H9 (cell line): ENCODE measurements at regions not wholly inside any gene's neighbourhood (a gene's known extent, or its start where the extent isn't known, plus 50 kb on each side); places are given as distances from the start of the nearest gene placed in this dataset.
A peak's percentile ranks its signal among the peaks of the same experiment; 100 is the strongest.

ENCODE experiments used
- DNase-seq: peaks from one replicate; pipeline ENCODE4 v3.0.0-alpha.2; 2017
- H2AFZ ChIP-seq: one replicate; pipeline ENCODE4 v1.6.1; 2013; ENCODE audit warnings: mild to moderate bottlenecking, low read length, control low read depth, moderate library complexity
- H2AK5ac ChIP-seq: 2 replicates; pipeline ENCODE4 v1.6.1; 2013; ENCODE audit warnings: low read length, control low read depth, mixed read lengths; ENCODE audit not compliant: insufficient read length
- H2BK120ac ChIP-seq: one replicate; pipeline ENCODE4 v1.6.1; 2013; ENCODE audit warnings: low read depth, mild to moderate bottlenecking, low read length, control low read depth, inconsistent platforms; ENCODE audit not compliant: poor library complexity, severe bottlenecking
- H2BK12ac ChIP-seq: 2 replicates; pipeline ENCODE4 v1.6.1; 2013; ENCODE audit warnings: low read length, control low read depth, mixed read lengths, low read depth; ENCODE audit not compliant: insufficient read length
- H2BK15ac ChIP-seq: 2 replicates; pipeline ENCODE4 v1.6.1; 2013; ENCODE audit warnings: low read depth, low read length, control low read depth
- H2BK20ac ChIP-seq: one replicate; pipeline ENCODE4 v1.6.1; 2013; ENCODE audit warnings: low read depth, mild to moderate bottlenecking, low read length, control low read depth, inconsistent platforms; ENCODE audit not compliant: poor library complexity, severe bottlenecking
- H2BK5ac ChIP-seq: 2 replicates; pipeline ENCODE4 v1.6.1; 2013; ENCODE audit warnings: low read length, control low read depth, mixed read lengths; ENCODE audit not compliant: insufficient read length
- H3K14ac ChIP-seq: 2 replicates; pipeline ENCODE4 v1.6.1; 2013; ENCODE audit warnings: low read length, control low read depth; ENCODE audit not compliant: insufficient read depth
- H3K18ac ChIP-seq: 2 replicates; pipeline ENCODE4 v1.6.1; 2013; ENCODE audit warnings: low read depth, mild to moderate bottlenecking, mixed read lengths, low read length, control low read depth; ENCODE audit not compliant: insufficient read length
- H3K23ac ChIP-seq: 2 replicates; pipeline ENCODE4 v1.6.1; 2013; ENCODE audit warnings: low read length, control low read depth, mixed read lengths, low read depth; ENCODE audit not compliant: insufficient read length
- H3K23me2 ChIP-seq: 2 replicates; pipeline ENCODE4 v1.6.1; 2013; ENCODE audit warnings: low read depth, mild to moderate bottlenecking, mixed read lengths, low read length, control low read depth; ENCODE audit not compliant: insufficient read length, poor library complexity, severe bottlenecking
- H3K27ac ChIP-seq: 2 replicates; pipeline ENCODE4 v1.5.1; 2013; ENCODE audit warnings: low read length, control low read depth, mixed read lengths, low read depth; ENCODE audit not compliant: insufficient read length
- H3K27me3 ChIP-seq: 2 replicates; pipeline ENCODE4 v1.6.1; 2013; ENCODE audit warnings: low read length, control low read depth, inconsistent platforms; ENCODE audit not compliant: insufficient read depth
- H3K4ac ChIP-seq: 2 replicates; pipeline ENCODE4 v1.6.1; 2013; ENCODE audit warnings: low read depth, mild to moderate bottlenecking, control low read depth, inconsistent platforms, low read length, moderate library complexity
- H3K4me1 ChIP-seq: 2 replicates; pipeline ENCODE4 v1.6.1; 2013; ENCODE audit warnings: low read length, control low read depth, inconsistent platforms; ENCODE audit not compliant: insufficient read depth
- H3K4me2 ChIP-seq: 2 replicates; pipeline ENCODE4 v1.6.1; 2013; ENCODE audit warnings: low read length, control low read depth, mixed read lengths; ENCODE audit not compliant: insufficient read length, insufficient read depth
- H3K56ac ChIP-seq: 2 replicates; pipeline ENCODE4 v1.6.1; 2013; ENCODE audit warnings: low read depth, mild to moderate bottlenecking, mixed read lengths, low read length, control low read depth; ENCODE audit not compliant: insufficient read length
- H3K79me1 ChIP-seq: 2 replicates; pipeline ENCODE4 v1.6.1; 2013; ENCODE audit warnings: low read depth, mild to moderate bottlenecking, moderate library complexity, low read length, control low read depth, inconsistent platforms; ENCODE audit not compliant: insufficient read depth, poor library complexity, severe bottlenecking
- H3K79me2 ChIP-seq: 2 replicates; pipeline ENCODE4 v1.6.1; 2013; ENCODE audit warnings: low read length, control low read depth, inconsistent platforms; ENCODE audit not compliant: insufficient read depth
- H3K9ac ChIP-seq: 2 replicates; pipeline ENCODE4 v1.6.1; 2013; ENCODE audit warnings: low read length, control low read depth, mixed read lengths; ENCODE audit not compliant: insufficient read length; ENCODE audit errors: extremely low read depth
- H3K9me3 ChIP-seq: one replicate; pipeline ENCODE4 v1.6.1; 2013; ENCODE audit warnings: low read depth, low read length, inconsistent platforms; ENCODE audit not compliant: control insufficient read depth
- H3T11ph ChIP-seq: one replicate; pipeline ENCODE4 v1.6.1; 2013; ENCODE audit warnings: mild to moderate bottlenecking, low read length, control low read depth, inconsistent platforms
- H4K20me1 ChIP-seq: one replicate; pipeline ENCODE4 v1.6.1; 2013; ENCODE audit not compliant: control insufficient read depth, insufficient read length, insufficient read depth
- H4K5ac ChIP-seq: 2 replicates; pipeline ENCODE4 v1.6.1; 2013; ENCODE audit warnings: low read depth, mild to moderate bottlenecking, mixed read lengths, low read length, control low read depth; ENCODE audit not compliant: insufficient read length
- H4K8ac ChIP-seq: replicated peaks from 2 replicates; pipeline ENCODE4 v1.6.1; 2013; ENCODE audit warnings: low read length, control low read depth, mixed read lengths, low read depth; ENCODE audit not compliant: insufficient read length
- H4K91ac ChIP-seq: 2 replicates; pipeline ENCODE4 v1.6.1; 2013; ENCODE audit warnings: low read depth, mild to moderate bottlenecking, moderate library complexity, mixed read lengths, low read length, control low read depth; ENCODE audit not compliant: insufficient read length
- H3K27ac Mint-ChIP-seq, 3 experiments: 2 replicates in 2 of 3; 3 replicates in 1 of 3; pipeline ENCODE4 v1.8.0; 2020 to 2021; ENCODE audit warnings: mixed read lengths in 3 of 3, mild to moderate bottlenecking in 1 of 3, moderate library complexity in 1 of 3
- H3K27me3 Mint-ChIP-seq: 2 replicates; pipeline ENCODE4 v1.8.0; 2021; ENCODE audit warnings: low read depth, mild to moderate bottlenecking, moderate library complexity, mixed read lengths
- H3K36me3 Mint-ChIP-seq, 3 experiments: 2 replicates in 2 of 3; 3 replicates in 1 of 3; pipeline ENCODE4 v1.8.0; 2020 to 2021; ENCODE audit warnings: low read depth in 3 of 3, mixed read lengths in 3 of 3; ENCODE audit not compliant: insufficient read depth in 1 of 3
- H3K4me1 Mint-ChIP-seq, 2 experiments: 2 replicates each; pipeline ENCODE4 v1.8.0; 2020; ENCODE audit warnings: mixed read lengths in 2 of 2
- H3K4me3 Mint-ChIP-seq, 2 experiments: 2 replicates in 1 of 2; 3 replicates in 1 of 2; pipeline ENCODE4 v1.8.0; 2020 to 2021; ENCODE audit warnings: mild to moderate bottlenecking in 2 of 2, mixed read lengths in 2 of 2, moderate library complexity in 1 of 2
- H3K9me3 Mint-ChIP-seq, 2 experiments: 2 replicates in 1 of 2; 3 replicates in 1 of 2; pipeline ENCODE4 v1.8.0; 2020; ENCODE audit warnings: mild to moderate bottlenecking in 2 of 2, mixed read lengths in 2 of 2, moderate library complexity in 1 of 2
- WGBS: extraction: QIAGEN DNeasy Blood & Tissue Kit; methylation state at CpG from one replicate; pipeline ENCODE4 v1.1.7; 2013; ENCODE audit warnings: missing lambda C conversion rate, low lambda C conversion rate, mixed read lengths; ENCODE audit not compliant: insufficient read length; ENCODE audit errors: extremely low coverage; 5-methylcytosine and 5-hydroxymethylcytosine counted together
- TF ChIP-seq, protein P1 (sequence below): fragments of 200-600 bp; sonication (generic); conservative IDR thresholded peaks from 3 replicates; pipeline ENCODE4 v1.8.0; 2021; ENCODE audit warnings: antibody characterized with exemption, mild to moderate bottlenecking

DNA sequence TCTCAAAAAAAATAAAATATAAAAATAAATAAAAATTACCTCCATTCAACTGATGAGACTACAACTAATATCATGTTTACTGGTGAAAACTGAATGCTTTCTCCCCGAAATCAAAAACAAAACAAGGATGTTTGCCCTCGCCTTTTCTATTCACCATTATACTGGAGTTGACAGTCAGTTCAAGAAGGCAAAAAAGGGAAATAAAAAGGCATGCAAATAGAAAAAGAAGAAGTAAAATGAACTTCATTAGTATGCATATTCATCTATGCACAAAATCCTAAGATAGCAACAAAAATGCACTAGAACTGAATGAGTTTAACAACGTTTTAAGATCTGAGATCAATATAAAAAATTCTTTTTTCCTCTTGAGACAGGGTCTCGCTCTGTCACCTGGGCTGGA is 72.7 kb upstream of the FAM174B start:
- Histone ChIP-seq H4K91ac (no peak overlapping the region), H3K23me2 (no peaks in the 10 kb centered on the region), H2AFZ (no peak overlapping the region), H2BK120ac (no peak overlapping the region), H2BK12ac (no peak overlapping the region), H2BK15ac (no peak overlapping the region), H3K9ac (no peak overlapping the region), H3K23ac (no peak overlapping the region), H3K27me3 (no peaks in the 10 kb centered on the region), H3K27ac (no peak overlapping the region), H3K56ac (no peak overlapping the region), H3K14ac (no peak overlapping the region), H4K20me1 (no peaks in the 10 kb centered on the region), H3T11ph (no peak overlapping the region), H3K9me3 (no peaks in the 10 kb centered on the region), H2AK5ac (no peak overlapping the region), H2BK20ac (no peak overlapping the region), H4K5ac (no peak overlapping the region), H2BK5ac (no peak overlapping the region), H3K4me1 (no peaks in the 10 kb centered on the region), H3K79me1 (no peaks in the 10 kb centered on the region), H4K8ac (no peak overlapping the region), H3K79me2 (no peaks in the 10 kb centered on the region), H3K18ac (no peak overlapping the region), H3K4ac (no peak overlapping the region), H3K4me2 (no peak overlapping the region)
- H3K36me3 Mint-ChIP-seq, result peaks cover 0 to 2% (median 0%) of the 10 kb centered on the region in 3 experiments; a peak in 3 of 7 replicates
- TF ChIP-seq, protein P1, sequence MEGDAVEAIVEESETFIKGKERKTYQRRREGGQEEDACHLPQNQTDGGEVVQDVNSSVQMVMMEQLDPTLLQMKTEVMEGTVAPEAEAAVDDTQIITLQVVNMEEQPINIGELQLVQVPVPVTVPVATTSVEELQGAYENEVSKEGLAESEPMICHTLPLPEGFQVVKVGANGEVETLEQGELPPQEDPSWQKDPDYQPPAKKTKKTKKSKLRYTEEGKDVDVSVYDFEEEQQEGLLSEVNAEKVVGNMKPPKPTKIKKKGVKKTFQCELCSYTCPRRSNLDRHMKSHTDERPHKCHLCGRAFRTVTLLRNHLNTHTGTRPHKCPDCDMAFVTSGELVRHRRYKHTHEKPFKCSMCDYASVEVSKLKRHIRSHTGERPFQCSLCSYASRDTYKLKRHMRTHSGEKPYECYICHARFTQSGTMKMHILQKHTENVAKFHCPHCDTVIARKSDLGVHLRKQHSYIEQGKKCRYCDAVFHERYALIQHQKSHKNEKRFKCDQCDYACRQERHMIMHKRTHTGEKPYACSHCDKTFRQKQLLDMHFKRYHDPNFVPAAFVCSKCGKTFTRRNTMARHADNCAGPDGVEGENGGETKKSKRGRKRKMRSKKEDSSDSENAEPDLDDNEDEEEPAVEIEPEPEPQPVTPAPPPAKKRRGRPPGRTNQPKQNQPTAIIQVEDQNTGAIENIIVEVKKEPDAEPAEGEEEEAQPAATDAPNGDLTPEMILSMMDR, result no peak
- peak overlapping the region in 1 of 3 experiments; percentile 55; a peak in 1 of 7 replicates for H3K27ac Mint-ChIP-seq
- H3K27me3 Mint-ChIP-seq, result no peaks in the 10 kb centered on the region
- no CpG with 5 or more reads among the region's 4 CpGs for WGBS
- H3K4me3 Mint-ChIP-seq, result no peak overlapping the region
- H3K4me1 Mint-ChIP-seq, result peaks cover 11 to 18% of the 10 kb centered on the region in 2 experiments
- DNase-seq, result no peak
- peaks cover 0 to 1% of the 10 kb centered on the region in 2 experiments; a peak in 2 of 5 replicates for H3K9me3 Mint-ChIP-seq
